ENCODE measurements at regions not wholly inside any gene's neighbourhood (a gene's known extent, or its start where the extent isn't known, plus 50 kb on each side); places are given as distances from the start of the nearest gene placed in this dataset.

DNA sequence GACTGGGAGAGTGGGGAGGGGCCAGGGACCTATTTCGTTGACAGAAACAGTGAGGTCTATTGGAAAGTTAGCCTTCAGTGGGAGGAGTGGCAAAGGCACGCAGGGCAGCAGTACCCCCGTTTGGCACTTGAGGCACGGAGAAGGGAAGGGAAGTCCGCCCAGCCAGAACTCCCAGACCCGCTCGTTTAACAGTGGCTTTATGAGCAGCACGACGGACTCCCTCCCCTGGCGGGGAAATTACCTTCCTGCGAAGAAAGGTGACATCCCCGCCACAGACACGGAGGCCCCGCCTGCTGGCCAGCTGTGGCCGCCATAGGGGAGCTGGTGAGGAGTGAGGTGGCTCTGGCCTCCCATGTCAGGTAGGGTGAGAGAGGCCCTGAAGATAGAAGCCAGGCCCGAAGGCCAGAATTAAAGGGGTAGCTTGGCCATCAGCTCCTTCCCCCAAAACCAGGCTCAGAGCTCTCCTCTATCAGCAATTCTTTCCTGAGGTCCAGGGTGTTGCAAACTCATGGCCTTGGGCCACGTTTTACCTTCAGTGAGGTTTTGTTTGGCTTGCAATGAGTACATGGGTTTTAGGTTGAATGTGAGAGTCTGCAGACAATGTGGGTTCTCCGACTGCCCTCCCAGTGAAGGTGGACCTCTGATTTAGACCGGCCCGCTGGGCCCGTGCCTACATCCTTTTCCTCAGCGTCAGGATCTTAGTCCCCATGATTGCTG lies 123.7 kb downstream of the MRPL14 start:
- no peak for TF ChIP-seq FOXM1 (IDR thresholded peaks at IDR 0.05; ENCODE audit: borderline replicate concordance)
- no peak for TF ChIP-seq HDGF (IDR thresholded peaks at IDR 0.05; ENCODE audit: borderline replicate concordance)
- TF ChIP-seq FOXA1 (IDR thresholded peaks at IDR 0.05), result no peak
